HL-60 (cell line): ENCODE measurements at regions not wholly inside any gene's neighbourhood (a gene's known extent, or its start where the extent isn't known, plus 50 kb on each side); places are given as distances from the start of the nearest gene placed in this dataset.

Experiments
- DNase-seq, 2 experiments: peaks; one replicate each; pipeline ENCODE4 v3.0.0-alpha.2; 2010 to 2020; ENCODE audit warnings: low read depth in 1 of 2, low spot score in 1 of 2
- H3K27ac ChIP-seq: fragments of 250-450 bp; sonication (Bioruptor Pico); replicated peaks from 2 replicates; pipeline ENCODE4 v1.5.1; 2020; ENCODE audit warnings: mild to moderate bottlenecking, moderate library complexity
- H3K27me3 ChIP-seq: fragments of 250-450 bp; sonication (Bioruptor Pico); 2 replicates; pipeline ENCODE4 v1.5.1; 2021; ENCODE audit warnings: mild to moderate bottlenecking, moderate library complexity; ENCODE audit not compliant: insufficient read depth, poor library complexity, severe bottlenecking
- H3K4me3 ChIP-seq: replicated peaks from 2 replicates; pipeline ENCODE4 v1.5.1; 2011; ENCODE audit warnings: mild to moderate bottlenecking, control low read depth, low read length; ENCODE audit not compliant: insufficient read depth
- CTCF ChIP-seq: IDR thresholded peaks from one replicate; pipeline ENCODE4 v1.5.1; 2011; ENCODE audit warnings: low read length, control low read depth, inconsistent platforms; ENCODE audit not compliant: insufficient read depth
- GABPA ChIP-seq: IDR thresholded peaks from 2 replicates; pipeline ENCODE4 v1.6.1; 2012; ENCODE audit warnings: low read depth
- POLR2AphosphoS5 ChIP-seq: IDR thresholded peaks from 2 replicates; pipeline ENCODE4 v1.6.1; 2012; ENCODE audit warnings: low read depth
- REST ChIP-seq: IDR thresholded peaks from 2 replicates; pipeline ENCODE4 v1.6.1; 2012; ENCODE audit warnings: low read depth; ENCODE audit not compliant: insufficient replicate concordance
- SPI1 ChIP-seq: IDR thresholded peaks from 2 replicates; pipeline ENCODE4 v1.6.1; 2012; ENCODE audit warnings: low read depth, mild to moderate bottlenecking, borderline replicate concordance

GRCh38 chr11:106212081-106212480, 134.6 kb downstream of the AASDHPPT start:
- Histone ChIP-seq H3K4me3 (no peak overlapping the region), H3K27me3 (no peaks in the 10 kb centered on the region), H3K27ac (no peak overlapping the region)
- TF ChIP-seq SPI1 (no peak), POLR2AphosphoS5 (no peak), GABPA (no peak), CTCF (no peak), REST (no peak)
- no peak for DNase-seq

- Histone ChIP-seq H3K27me3 (no peaks in the 10 kb centered on the region), H3K27ac (no peak overlapping the region), H3K4me3 (no peak overlapping the region)
- no peak for TF ChIP-seq SPI1
- no peak for TF ChIP-seq CTCF
- TF ChIP-seq REST: no peak
- TF ChIP-seq POLR2AphosphoS5: no peak
- no peak for TF ChIP-seq GABPA
- no peak for DNase-seq
Measured at GRCh38 chr11:106216281-106216680, 138.8 kb downstream of the AASDHPPT start.

- DNase-seq: no peak
- Histone ChIP-seq H3K4me3 (no peak overlapping the region), H3K27ac (no peak overlapping the region), H3K27me3 (no peaks in the 10 kb centered on the region)
- TF ChIP-seq SPI1: no peak
- TF ChIP-seq CTCF: no peak
- no peak for TF ChIP-seq REST
- TF ChIP-seq GABPA: no peak
Measured at GRCh38 chr11:106217456-106217855, 140.0 kb downstream of the AASDHPPT start.
